Type B pancreatic cell (in vitro differentiated cells): ENCODE measurements at regions not wholly inside any gene's neighbourhood (a gene's known extent, or its start where the extent isn't known, plus 50 kb on each side); places are given as distances from the start of the nearest gene placed in this dataset.

Experiments used
- DNase-seq: peaks from one replicate; pipeline ENCODE4 v3.0.0; 2021; ENCODE audit warnings: mixed read lengths; ENCODE audit not compliant: unreplicated experiment; ENCODE audit errors: extremely low spot score
- H3K27ac Mint-ChIP-seq: 2 replicates; pipeline ENCODE4 v1.8.0; 2021; ENCODE audit warnings: mild to moderate bottlenecking, mixed read lengths
- H3K27me3 Mint-ChIP-seq: 2 replicates; pipeline ENCODE4 v1.8.0; 2021; ENCODE audit warnings: mixed read lengths
- H3K36me3 Mint-ChIP-seq: 2 replicates; pipeline ENCODE4 v1.8.0; 2021; ENCODE audit warnings: mixed read lengths
- H3K4me1 Mint-ChIP-seq: one replicate; pipeline ENCODE4 v1.8.0; 2021; ENCODE audit warnings: mixed read lengths; ENCODE audit not compliant: unreplicated experiment
- H3K4me3 Mint-ChIP-seq: 2 replicates; pipeline ENCODE4 v1.8.0; 2021; ENCODE audit warnings: mild to moderate bottlenecking, mixed read lengths
- H3K9me3 Mint-ChIP-seq: 2 replicates; pipeline ENCODE4 v1.8.0; 2021; ENCODE audit warnings: mixed read lengths
- CTCF ChIP-seq: fragments of 200-600 bp; sonication (generic); conservative IDR thresholded peaks from 2 replicates; pipeline ENCODE4 v1.5.0; 2021; ENCODE audit warnings: antibody characterized with exemption, mild to moderate bottlenecking

- Mint-ChIP-seq H3K9me3 (no peaks in the 10 kb centered on the region), H3K4me1 (no peaks in the 10 kb centered on the region), H3K27me3 (peaks cover 8% of the 10 kb centered on the region), H3K27ac (no peak overlapping the region), H3K36me3 (no peaks in the 10 kb centered on the region), H3K4me3 (no peak overlapping the region)
- TF ChIP-seq CTCF, result no peak
- no peak for DNase-seq
Observed at GRCh38 chr7:156442516-156442915, 198.1 kb upstream of the RNF32 start.

- TF ChIP-seq CTCF, result no peak
- H3K4me3 Mint-ChIP-seq, result no peak overlapping the region
- H3K4me1 Mint-ChIP-seq, result no peaks in the 10 kb centered on the region
- H3K36me3 Mint-ChIP-seq, result no peaks in the 10 kb centered on the region
- H3K27me3 Mint-ChIP-seq, result peaks cover 8% of the 10 kb centered on the region
- no peak for DNase-seq
- H3K27ac Mint-ChIP-seq, result no peak overlapping the region
- no peaks in the 10 kb centered on the region for H3K9me3 Mint-ChIP-seq
Observed at GRCh38 chr7:156440456-156440855, 200.1 kb upstream of the RNF32 start.

GRCh38 chr7:156438011-156438410 is 202.6 kb upstream of the RNF32 start:
- Mint-ChIP-seq H3K4me3 (no peak overlapping the region), H3K9me3 (no peaks in the 10 kb centered on the region), H3K36me3 (no peaks in the 10 kb centered on the region), H3K27ac (no peak overlapping the region), H3K4me1 (no peaks in the 10 kb centered on the region), H3K27me3 (peaks cover 21% of the 10 kb centered on the region)
- no peak for DNase-seq
- TF ChIP-seq CTCF, result no peak

GRCh38 chr7:156437021-156437614 is 203.5 kb upstream of the RNF32 start:
- Mint-ChIP-seq H3K9me3 (no peaks in the 10 kb centered on the region), H3K27me3 (peaks cover 15% of the 10 kb centered on the region), H3K36me3 (no peaks in the 10 kb centered on the region), H3K27ac (no peak overlapping the region), H3K4me3 (no peak overlapping the region), H3K4me1 (no peaks in the 10 kb centered on the region)
- no peak for TF ChIP-seq CTCF
- DNase-seq, result no peak

GRCh38 chr7:156435486-156436231 is 204.9 kb upstream of the RNF32 start:
- H3K27ac Mint-ChIP-seq, result no peak overlapping the region
- no peak overlapping the region for H3K4me3 Mint-ChIP-seq
- DNase-seq, result no peak
- no peaks in the 10 kb centered on the region for H3K4me1 Mint-ChIP-seq
- H3K27me3 Mint-ChIP-seq, result peaks cover 15% of the 10 kb centered on the region
- no peaks in the 10 kb centered on the region for H3K9me3 Mint-ChIP-seq
- TF ChIP-seq CTCF, result no peak
- no peaks in the 10 kb centered on the region for H3K36me3 Mint-ChIP-seq
